ENCODE measurements at regions not wholly inside any gene's neighbourhood (a gene's known extent, or its start where the extent isn't known, plus 50 kb on each side); places are given as distances from the start of the nearest gene placed in this dataset.

GRCh38 chr20:60804240-60804917 lies 447.7 kb upstream of the CDH4 start:
- TF ChIP-seq EZH2 (IDR thresholded peaks at IDR 0.05; ENCODE audit: insufficient read depth, low read length) (no peak), CTCF (IDR thresholded peaks at IDR 0.05; ENCODE audit: insufficient read depth, low read depth, low read length) (no peak)

All from astrocyte (in vitro differentiated cells and primary cell).